ENCODE measurements at regions not wholly inside any gene's neighbourhood (a gene's known extent, or its start where the extent isn't known, plus 50 kb on each side); places are given as distances from the start of the nearest gene placed in this dataset.
"Not testable (repeated sequence)": the region's sequence is repeated elsewhere in the genome, so short reads cannot be mapped to it uniquely, and the experiment has no call there.

DNA sequence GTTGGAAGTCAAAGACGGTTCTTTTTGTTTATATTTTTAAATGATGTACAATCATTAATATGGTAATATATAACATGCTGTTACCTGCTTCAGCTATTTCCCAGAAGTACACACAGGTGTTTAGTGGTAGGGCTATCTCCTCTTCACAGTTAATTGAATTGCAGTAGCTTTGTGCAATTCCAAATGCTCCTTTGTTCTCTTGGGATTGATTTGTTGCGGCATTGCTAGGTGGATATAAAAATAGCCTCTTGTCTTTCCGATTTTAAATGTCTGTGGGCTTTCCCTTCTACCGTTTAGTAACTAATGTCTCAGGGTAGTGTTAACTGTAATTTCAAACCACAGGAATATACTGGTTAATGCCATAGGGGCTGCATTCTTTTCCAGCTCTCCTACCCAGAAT lies 307.6 kb upstream of the SLITRK3 start:
- no peak for DNase-seq (ENCODE audit: low spot score in 2 of 2)
- intact Hi-C loops (cut with DNase I; ENCODE audit: low total_unique reads) = no loop called here
- 41 to 60% methylated on average over 4 of the region's 4 CpGs for WGBS, 2 donors
- TF ChIP-seq POLR2A (IDR thresholded peaks at IDR 0.05) = no peak
- TF ChIP-seq, protein P1, sequence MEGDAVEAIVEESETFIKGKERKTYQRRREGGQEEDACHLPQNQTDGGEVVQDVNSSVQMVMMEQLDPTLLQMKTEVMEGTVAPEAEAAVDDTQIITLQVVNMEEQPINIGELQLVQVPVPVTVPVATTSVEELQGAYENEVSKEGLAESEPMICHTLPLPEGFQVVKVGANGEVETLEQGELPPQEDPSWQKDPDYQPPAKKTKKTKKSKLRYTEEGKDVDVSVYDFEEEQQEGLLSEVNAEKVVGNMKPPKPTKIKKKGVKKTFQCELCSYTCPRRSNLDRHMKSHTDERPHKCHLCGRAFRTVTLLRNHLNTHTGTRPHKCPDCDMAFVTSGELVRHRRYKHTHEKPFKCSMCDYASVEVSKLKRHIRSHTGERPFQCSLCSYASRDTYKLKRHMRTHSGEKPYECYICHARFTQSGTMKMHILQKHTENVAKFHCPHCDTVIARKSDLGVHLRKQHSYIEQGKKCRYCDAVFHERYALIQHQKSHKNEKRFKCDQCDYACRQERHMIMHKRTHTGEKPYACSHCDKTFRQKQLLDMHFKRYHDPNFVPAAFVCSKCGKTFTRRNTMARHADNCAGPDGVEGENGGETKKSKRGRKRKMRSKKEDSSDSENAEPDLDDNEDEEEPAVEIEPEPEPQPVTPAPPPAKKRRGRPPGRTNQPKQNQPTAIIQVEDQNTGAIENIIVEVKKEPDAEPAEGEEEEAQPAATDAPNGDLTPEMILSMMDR (IDR thresholded peaks at IDR 0.05) = no peak
- H3K4me3 ChIP-seq (ENCODE audit: low read depth, poor library complexity, severe bottlenecking) = no peak overlapping the region

DNA sequence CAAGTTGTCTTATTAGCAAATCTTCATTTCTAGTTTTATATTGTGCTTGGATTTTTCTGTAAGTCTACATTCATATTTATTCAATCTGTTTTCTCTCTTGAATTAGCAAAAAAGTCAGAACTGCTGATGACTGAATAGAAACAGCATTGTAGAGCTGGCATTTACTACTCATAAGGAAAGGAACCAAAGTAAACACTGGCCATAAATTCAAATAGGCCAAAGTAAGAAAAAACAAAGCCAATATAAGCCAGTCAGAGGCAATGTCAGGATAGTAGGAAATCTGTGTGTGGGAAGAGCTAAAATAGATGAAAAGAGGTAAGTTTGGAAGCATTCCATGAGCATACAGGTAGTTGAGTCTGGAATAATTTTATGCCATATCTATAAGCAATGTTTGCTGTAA lies 307.2 kb upstream of the SLITRK3 start:
- no peak for TF ChIP-seq POLR2A (IDR thresholded peaks at IDR 0.05)
- TF ChIP-seq, protein P1 (IDR thresholded peaks at IDR 0.05) = no peak
- no peak overlapping the region for H3K4me3 ChIP-seq (ENCODE audit: low read depth, poor library complexity, severe bottlenecking)
- no peak for DNase-seq (ENCODE audit: low spot score in 2 of 2)
- intact Hi-C loops (cut with DNase I; ENCODE audit: low total_unique reads) = no loop called here

DNA sequence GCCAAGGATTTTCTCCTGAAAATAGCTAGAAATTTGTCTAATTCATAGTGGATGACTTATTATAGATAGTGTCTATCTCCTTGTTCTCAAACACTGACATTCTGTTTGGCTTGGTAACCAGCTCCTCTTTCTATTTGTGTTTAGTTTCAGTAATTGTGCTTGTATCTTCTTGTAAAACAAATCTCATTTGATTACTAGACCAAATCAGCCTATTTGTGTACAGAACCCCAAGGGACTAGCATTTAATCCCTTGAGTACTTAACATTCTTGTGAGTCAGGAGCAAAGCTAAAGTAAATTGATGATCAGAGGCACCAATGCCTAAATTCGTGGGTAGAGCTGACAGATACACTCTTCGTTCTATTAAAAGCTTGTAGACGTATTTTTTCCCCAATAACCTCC lies 306.5 kb upstream of the SLITRK3 start:
- H3K4me3 ChIP-seq (ENCODE audit: low read depth, poor library complexity, severe bottlenecking) = no peak overlapping the region
- DNase-seq (ENCODE audit: low spot score in 2 of 2) = no peak
- TF ChIP-seq, protein P1 (IDR thresholded peaks at IDR 0.05) = no peak
- TF ChIP-seq POLR2A (IDR thresholded peaks at IDR 0.05) = no peak
- intact Hi-C loops (cut with DNase I; ENCODE audit: low total_unique reads) = no loop called here
- 60 to 70% methylated on average over 3 of the region's 3 CpGs for WGBS, 2 donors

DNA sequence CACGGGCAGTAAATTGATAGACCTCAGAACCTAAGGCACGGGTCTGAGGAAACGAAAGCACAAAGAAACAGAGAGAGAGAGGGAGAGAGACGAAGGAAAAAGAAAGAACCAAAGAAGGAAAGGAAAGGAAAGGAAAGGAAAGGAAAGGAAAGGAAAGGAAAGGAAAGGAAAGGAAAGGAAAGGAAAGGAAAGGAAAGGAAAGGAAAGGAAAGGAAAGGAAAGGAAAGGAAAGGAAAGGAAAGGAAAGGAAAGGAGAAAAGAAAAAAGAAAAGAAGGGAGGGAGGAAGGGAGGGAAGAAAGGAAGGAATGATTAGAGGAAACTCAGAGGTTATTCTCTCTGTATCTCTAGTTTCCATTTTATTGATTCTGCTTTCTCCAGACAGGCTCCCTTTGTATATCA lies 302.6 kb upstream of the SLITRK3 start:
- H3K4me3 ChIP-seq (ENCODE audit: low read depth, poor library complexity, severe bottlenecking); intact Hi-C loops (cut with DNase I; ENCODE audit: low total_unique reads); DNase-seq (ENCODE audit: low spot score in 2 of 2): not testable (repeated sequence)
- 86 to 89% methylated on average over 4 of the region's 4 CpGs for WGBS, 2 donors

DNA sequence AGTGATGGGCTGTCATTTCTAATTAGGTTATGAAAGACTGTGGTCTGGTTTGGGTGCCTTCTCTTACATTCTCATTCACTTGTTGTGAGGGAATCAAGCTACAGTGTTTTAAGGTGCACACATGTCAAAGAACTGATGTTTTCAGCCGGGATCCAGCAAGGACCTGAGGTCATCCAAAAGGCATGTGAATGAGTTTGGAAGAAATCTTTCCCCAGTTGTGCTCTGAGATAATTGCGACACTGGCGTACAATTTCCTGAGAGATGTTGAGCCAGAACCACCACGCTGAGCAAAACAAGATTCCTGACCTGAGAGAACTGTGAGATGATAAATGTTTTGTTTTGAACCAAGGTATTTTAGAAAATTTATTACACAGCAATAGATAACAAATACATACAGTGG lies 295.3 kb upstream of the SLITRK3 start:
- TF ChIP-seq, protein P1 (IDR thresholded peaks at IDR 0.05) = no peak
- no peak for TF ChIP-seq POLR2A (IDR thresholded peaks at IDR 0.05)
- no peak for DNase-seq (ENCODE audit: low spot score in 2 of 2)
- intact Hi-C loops (cut with DNase I; ENCODE audit: low total_unique reads) = no loop called here
- 63 to 68% methylated on average over 4 of the region's 4 CpGs for WGBS, 2 donors
- no peak overlapping the region for H3K4me3 ChIP-seq (ENCODE audit: low read depth, poor library complexity, severe bottlenecking)

DNA sequence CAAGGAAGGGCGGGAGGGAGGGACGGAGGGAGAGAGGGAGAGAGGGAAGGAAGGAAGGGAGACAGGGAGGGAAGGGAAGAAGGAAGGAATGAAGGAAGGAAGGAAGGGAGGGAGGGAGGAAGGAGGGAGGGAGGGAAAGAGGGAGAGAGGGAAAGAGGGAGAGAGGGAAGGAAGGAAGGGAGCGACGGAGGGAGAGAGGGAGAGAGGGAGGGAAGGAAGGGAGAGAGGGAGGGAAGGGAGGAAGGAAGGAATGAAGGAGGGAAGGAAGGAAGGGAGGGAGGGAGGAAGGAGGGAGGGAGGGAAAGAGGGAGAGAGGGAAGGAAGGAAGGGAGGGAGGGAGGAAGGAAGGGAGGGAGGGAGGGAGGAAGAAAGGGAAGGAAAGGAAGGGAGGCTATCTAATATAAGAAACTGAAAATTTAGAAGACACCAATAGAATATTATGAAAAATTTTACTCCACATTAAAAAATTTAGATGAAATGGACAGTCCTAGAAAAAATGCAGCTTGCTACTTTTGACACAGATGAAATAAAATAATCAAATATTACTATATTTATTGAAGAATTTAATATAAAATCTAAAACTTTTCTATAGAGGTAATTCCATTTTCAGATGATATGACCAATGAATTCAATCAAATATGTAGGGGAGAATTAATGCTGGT lies 280.3 kb upstream of the SLITRK3 start:
- DNase-seq (ENCODE audit: low spot score in 2 of 2) = no peak
- H3K4me3 ChIP-seq (ENCODE audit: low read depth, poor library complexity, severe bottlenecking) = no peak overlapping the region
- 85 to 89% methylated on average over 4 of the region's 4 CpGs for WGBS, 2 donors
- no peak for TF ChIP-seq POLR2A (IDR thresholded peaks at IDR 0.05)
- TF ChIP-seq, protein P1 (IDR thresholded peaks at IDR 0.05) = no peak
- intact Hi-C loops (cut with DNase I; ENCODE audit: low total_unique reads) = no loop called here

Data from lower leg skin (tissue), 4 donors.